HG02798 (cell line): ENCODE measurements at regions not wholly inside any gene's neighbourhood (a gene's known extent, or its start where the extent isn't known, plus 50 kb on each side); places are given as distances from the start of the nearest gene placed in this dataset.
"Not testable (repeated sequence)": the region's sequence is repeated elsewhere in the genome, so short reads cannot be mapped to it uniquely, and the experiment has no call there.

ENCODE experiments used
- ATAC-seq: cut with Tn5 transposase; IDR thresholded peaks from one replicate; pipeline ENCODE4 v1.9.1; 2021; ENCODE audit warnings: mild to moderate bottlenecking; ENCODE audit not compliant: unreplicated experiment, poor library complexity

GRCh38 chr21:35590284-35590683 is 470.0 kb downstream of the SETD4 start:
- not testable (repeated sequence) for ATAC-seq

GRCh38 chr21:35587841-35588380 is 472.4 kb downstream of the SETD4 start:
- ATAC-seq, result no peak

- no peak for ATAC-seq
Measured at GRCh38 chr21:35586305-35586704, 474.0 kb downstream of the SETD4 start.

- no peak for ATAC-seq
Measured at GRCh38 chr21:35585878-35586277, 474.4 kb downstream of the SETD4 start.

- ATAC-seq, result no peak
Measured at GRCh38 chr21:35585155-35585554, 475.2 kb downstream of the SETD4 start.

GRCh38 chr21:35583566-35584216 is 476.6 kb downstream of the SETD4 start:
- ATAC-seq, result no peak

- no peak for ATAC-seq
Measured at GRCh38 chr21:35582731-35583130, 477.6 kb downstream of the SETD4 start.

- ATAC-seq, result no peak
Measured at GRCh38 chr21:35581640-35582039, 478.7 kb downstream of the SETD4 start.

- ATAC-seq, result no peak
Measured at GRCh38 chr21:35579520-35580293, 480.6 kb downstream of the SETD4 start.

- ATAC-seq, result no peak
Measured at GRCh38 chr21:35578831-35579471, 481.4 kb downstream of the SETD4 start.

- no peak for ATAC-seq
Measured at GRCh38 chr21:35578347-35578782, 482.0 kb downstream of the SETD4 start.

- no peak for ATAC-seq
Measured at GRCh38 chr21:35575280-35575915, 484.9 kb downstream of the SETD4 start.

- no peak for ATAC-seq
Measured at GRCh38 chr21:35573472-35574374, 486.6 kb downstream of the SETD4 start.

- ATAC-seq, result no peak
Measured at GRCh38 chr21:35571910-35572309, 488.4 kb downstream of the SETD4 start.

GRCh38 chr21:35568643-35569042 is 491.7 kb downstream of the SETD4 start:
- ATAC-seq, result no peak

- ATAC-seq, result no peak
Measured at GRCh38 chr21:35566874-35567273, 493.5 kb downstream of the SETD4 start.

- no peak for ATAC-seq
Measured at GRCh38 chr21:35565204-35565611, 495.1 kb downstream of the SETD4 start.

- no peak for ATAC-seq
Measured at GRCh38 chr21:35563885-35564451, 496.4 kb downstream of the SETD4 start.

- no peak for ATAC-seq
Measured at GRCh38 chr21:35562876-35563275, 497.4 kb downstream of the SETD4 start.
